Activated CD4-positive, alpha-beta memory T cell treated with anti-CD3 and anti-CD28 coated beads, Interleukin-2, amount 10 ng/mL, durations not matched to agents 7 days and 5 days (primary cell): ENCODE measurements at regions not wholly inside any gene's neighbourhood (a gene's known extent, or its start where the extent isn't known, plus 50 kb on each side); places are given as distances from the start of the nearest gene placed in this dataset.

Experiments used
- CTCF ChIA-PET: fragments of 350-600 bp; sonication (Branson Sonifier 250); formaldehyde crosslinking; loops from one replicate; lab custom pipeline; 2021; ENCODE audit warnings: antibody characterized with exemption, inconsistent platforms; lab: Charles Lee
- POLR2A ChIA-PET: fragments of 350-600 bp; sonication (Branson Sonifier 250); formaldehyde crosslinking; loops from one replicate; lab custom pipeline; 2021; ENCODE audit warnings: antibody characterized with exemption; lab: Charles Lee
- DNase-seq: peaks from one replicate; pipeline ENCODE4 v3.0.0-alpha.2; 2020
- H3K27ac Mint-ChIP-seq: one replicate; pipeline ENCODE4 v1.8.0; 2021; ENCODE audit warnings: mild to moderate bottlenecking, mixed read lengths
- H3K27me3 Mint-ChIP-seq: one replicate; pipeline ENCODE4 v1.8.0; 2021; ENCODE audit warnings: mixed read lengths
- H3K36me3 Mint-ChIP-seq: one replicate; pipeline ENCODE4 v1.8.0; 2021; ENCODE audit warnings: low read depth, mixed read lengths
- H3K4me1 Mint-ChIP-seq: one replicate; pipeline ENCODE4 v1.8.0; 2021; ENCODE audit warnings: mixed read lengths
- H3K4me3 Mint-ChIP-seq: one replicate; pipeline ENCODE4 v1.8.0; 2021; ENCODE audit warnings: mild to moderate bottlenecking, mixed read lengths
- H3K9me3 Mint-ChIP-seq: one replicate; pipeline ENCODE4 v1.8.0; 2021; ENCODE audit warnings: mixed read lengths

DNA sequence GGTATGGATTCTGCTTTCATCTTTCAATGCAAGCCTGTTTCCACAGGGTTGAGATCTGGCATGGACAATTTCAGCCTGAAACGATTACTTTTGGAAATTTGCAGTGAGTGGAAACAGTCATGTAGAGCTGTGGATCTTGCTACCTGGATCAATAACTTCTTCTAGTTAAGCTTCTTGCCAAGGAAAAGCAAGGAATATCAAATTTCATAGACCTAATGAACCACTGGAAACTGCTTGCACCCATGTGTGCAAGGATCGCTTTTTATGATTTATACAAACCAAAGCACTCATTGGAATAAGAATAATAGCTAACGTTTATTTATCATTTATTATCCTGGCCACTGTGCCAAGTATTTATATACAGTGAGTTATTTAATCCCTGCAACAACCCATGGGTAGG is 392.8 kb downstream of the KCNRG start:
- POLR2A ChIA-PET: no interaction called here

DNA sequence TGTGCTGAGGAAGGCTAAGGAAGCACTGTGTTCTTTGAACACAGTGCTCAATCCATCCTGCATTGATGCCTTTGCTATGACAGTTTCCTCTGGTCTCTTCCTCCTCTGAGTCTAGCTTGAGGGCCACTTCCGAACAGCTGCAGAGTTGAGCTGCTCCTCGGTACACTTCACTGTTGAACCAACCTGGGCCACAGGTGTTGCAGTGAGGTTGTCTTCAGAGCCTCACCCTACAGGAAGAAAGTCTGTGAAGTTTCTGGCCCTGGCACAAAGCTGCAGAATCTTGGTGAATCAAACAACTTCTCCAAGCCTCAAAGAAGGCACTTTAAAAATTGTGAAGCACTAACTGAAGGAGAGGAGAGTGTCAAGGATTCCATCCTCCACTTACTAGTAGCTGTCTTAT is 394.0 kb downstream of the KCNRG start:
- no peaks in the 10 kb centered on the region for H3K9me3 Mint-ChIP-seq
- no peak for DNase-seq
- no peaks in the 10 kb centered on the region for H3K4me1 Mint-ChIP-seq
- no peaks in the 10 kb centered on the region for H3K36me3 Mint-ChIP-seq
- peaks cover 16% of the 10 kb centered on the region for H3K27me3 Mint-ChIP-seq
- POLR2A ChIA-PET: no interaction called here
- CTCF ChIA-PET: no interaction called here
- no peak overlapping the region for H3K27ac Mint-ChIP-seq
- H3K4me3 Mint-ChIP-seq: no peak overlapping the region

More for the DNA sequence above, 392.8 kb downstream of the KCNRG start:
- H3K27ac Mint-ChIP-seq: no peak overlapping the region
- H3K36me3 Mint-ChIP-seq: no peaks in the 10 kb centered on the region
- DNase-seq: no peak
- no peak overlapping the region for H3K4me3 Mint-ChIP-seq
- no peaks in the 10 kb centered on the region for H3K9me3 Mint-ChIP-seq
- H3K27me3 Mint-ChIP-seq: peaks cover 19% of the 10 kb centered on the region
- CTCF ChIA-PET: no interaction called here
- H3K4me1 Mint-ChIP-seq: no peaks in the 10 kb centered on the region

DNA sequence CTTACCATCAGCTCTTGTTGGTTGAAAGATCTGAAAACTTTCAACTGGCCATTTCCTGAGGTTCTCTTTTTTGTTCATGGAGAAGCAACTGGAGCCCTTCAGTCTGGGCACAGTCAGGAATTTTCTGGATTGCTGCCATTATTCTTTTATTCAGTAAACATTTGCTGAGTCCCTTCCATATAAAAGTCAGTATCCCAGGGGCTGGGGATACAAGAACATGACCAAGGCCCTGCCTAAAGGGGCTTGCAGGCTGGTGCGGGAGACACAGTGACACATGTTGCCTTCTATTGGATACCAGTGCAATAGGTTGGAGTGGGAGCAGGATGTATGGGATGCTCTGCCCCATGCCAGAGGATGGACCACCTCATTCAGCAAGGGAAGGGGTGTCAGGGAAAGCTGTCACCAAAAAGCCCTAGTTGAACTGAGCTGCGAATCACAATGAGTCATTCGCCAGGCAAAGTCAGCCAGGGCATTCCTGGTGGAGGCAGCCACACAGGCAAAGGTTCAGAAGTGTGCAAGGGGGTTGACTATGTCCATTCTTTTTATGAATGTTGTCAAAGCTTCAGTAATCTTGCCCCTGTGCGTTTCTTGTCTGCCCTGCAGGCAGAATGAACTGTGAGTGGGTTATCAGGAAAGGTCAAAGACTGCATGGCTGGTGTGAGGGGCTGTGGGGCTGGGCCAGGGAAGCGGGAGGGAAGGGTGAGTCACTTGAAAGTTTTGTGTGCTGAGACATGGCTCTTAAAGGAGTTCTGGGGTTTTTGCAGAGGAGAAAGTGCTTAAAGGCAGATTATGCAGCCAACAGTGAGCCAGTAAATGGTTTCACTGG is 395.9 kb downstream of the KCNRG start:
- no peak overlapping the region for H3K4me3 Mint-ChIP-seq
- peaks cover 5% of the 10 kb centered on the region for H3K9me3 Mint-ChIP-seq
- no peak for DNase-seq
- peaks cover 15% of the 10 kb centered on the region for H3K27me3 Mint-ChIP-seq
- no peak overlapping the region for H3K27ac Mint-ChIP-seq
- ChIA-PET POLR2A (no interaction called here), CTCF (no interaction called here)
- H3K4me1 Mint-ChIP-seq: no peaks in the 10 kb centered on the region
- H3K36me3 Mint-ChIP-seq: no peaks in the 10 kb centered on the region

DNA sequence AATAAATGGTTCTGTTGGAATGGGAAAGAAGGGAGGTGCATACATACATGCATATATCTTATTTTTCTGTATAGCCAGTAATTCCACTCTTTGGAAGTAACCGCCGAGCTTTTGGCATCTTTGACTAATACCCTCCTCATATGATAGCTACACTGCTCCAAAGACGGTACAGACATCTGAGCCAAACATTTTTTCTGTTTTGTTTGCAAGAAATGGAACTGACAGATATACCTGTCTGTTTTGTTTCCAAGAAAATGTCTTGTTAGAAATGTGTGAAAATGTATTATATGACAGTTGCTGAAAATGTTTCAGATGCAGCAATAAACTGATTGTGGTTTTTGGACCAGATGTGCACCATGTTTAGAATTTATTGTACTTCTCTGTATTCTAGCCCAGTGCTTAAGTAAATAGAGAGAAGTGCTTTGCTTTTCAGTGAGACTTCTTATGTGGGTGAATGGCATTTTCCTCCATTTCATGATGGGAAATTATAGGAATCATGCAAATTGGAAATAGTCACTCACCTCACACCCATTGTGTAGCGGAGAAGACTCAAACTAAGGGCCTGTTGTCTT is 396.9 kb downstream of the KCNRG start:
- ChIA-PET POLR2A (no interaction called here), CTCF (no interaction called here)
- peaks cover 9% of the 10 kb centered on the region for H3K27me3 Mint-ChIP-seq
- H3K4me3 Mint-ChIP-seq: no peak overlapping the region
- no peaks in the 10 kb centered on the region for H3K36me3 Mint-ChIP-seq
- no peaks in the 10 kb centered on the region for H3K4me1 Mint-ChIP-seq
- H3K27ac Mint-ChIP-seq: no peak overlapping the region
- H3K9me3 Mint-ChIP-seq: peaks cover 5% of the 10 kb centered on the region
- no peak for DNase-seq

DNA sequence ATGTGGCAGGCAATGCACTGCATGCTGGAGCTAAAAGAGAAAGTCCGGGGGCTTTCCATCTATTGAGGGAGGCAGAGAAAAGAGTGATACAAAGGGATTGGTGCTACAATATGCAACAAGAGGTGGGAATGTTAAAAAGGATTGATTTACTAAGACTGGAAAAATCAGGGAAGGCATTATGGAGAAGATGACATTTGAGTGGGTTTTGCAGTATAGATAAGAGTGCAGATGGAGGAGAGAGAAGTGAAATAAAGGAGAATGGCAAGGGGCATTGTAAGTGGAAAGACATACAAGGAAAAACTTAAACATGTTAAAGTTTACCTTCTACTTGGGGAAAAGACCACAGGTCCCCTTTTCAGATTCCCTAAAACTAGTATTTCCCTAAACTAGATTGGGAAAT is 399.4 kb downstream of the KCNRG start:
- Mint-ChIP-seq H3K27ac (no peak overlapping the region), H3K9me3 (peaks cover 5% of the 10 kb centered on the region), H3K4me1 (no peaks in the 10 kb centered on the region), H3K36me3 (no peaks in the 10 kb centered on the region), H3K4me3 (no peak overlapping the region), H3K27me3 (peaks cover 5% of the 10 kb centered on the region)
- CTCF ChIA-PET: no interaction called here
- POLR2A ChIA-PET: no interaction called here
- no peak for DNase-seq

DNA sequence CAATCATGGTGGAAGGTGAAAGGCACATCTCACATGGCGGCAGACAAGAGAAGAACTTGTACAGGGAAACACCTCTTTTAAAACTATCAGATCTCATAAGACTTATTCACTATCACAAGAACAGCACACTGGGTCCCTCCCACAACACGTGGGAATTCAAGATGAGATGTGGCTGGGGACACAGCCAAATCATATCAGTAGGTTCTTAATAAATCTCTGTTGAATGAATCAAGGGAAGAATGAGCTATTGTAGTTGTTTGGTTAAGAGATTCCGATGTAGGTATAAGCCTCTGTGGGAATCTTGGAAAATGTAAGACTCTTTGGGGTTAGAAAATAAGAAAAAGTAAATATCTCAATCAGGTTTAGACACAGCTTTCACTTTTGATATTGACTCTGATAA is 400.2 kb downstream of the KCNRG start:
- Mint-ChIP-seq H3K4me1 (no peaks in the 10 kb centered on the region), H3K9me3 (peaks cover 5% of the 10 kb centered on the region), H3K27ac (no peak overlapping the region), H3K27me3 (peaks cover 5% of the 10 kb centered on the region), H3K36me3 (no peaks in the 10 kb centered on the region), H3K4me3 (no peak overlapping the region)
- ChIA-PET CTCF (no interaction called here), POLR2A (no interaction called here)
- no peak for DNase-seq

DNA sequence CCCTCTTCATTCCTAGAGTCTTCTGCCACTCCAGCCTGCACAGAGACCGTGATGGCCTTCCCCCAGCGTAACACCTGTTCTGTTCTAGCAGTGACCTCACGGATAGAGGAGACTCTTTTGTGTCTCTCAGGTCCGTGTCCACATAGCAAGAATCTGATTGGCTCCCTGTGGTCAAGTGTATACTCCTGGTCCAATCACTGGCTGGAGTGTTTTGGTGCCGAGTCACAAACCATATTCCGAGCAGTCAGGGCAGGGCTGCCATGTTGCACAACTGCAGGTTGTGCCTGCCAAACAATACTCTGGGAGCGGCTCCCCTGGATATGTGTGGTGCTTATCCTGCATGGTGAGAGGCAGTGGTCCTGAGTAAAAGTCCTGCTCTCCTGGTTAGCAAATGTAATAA is 402.4 kb downstream of the KCNRG start:
- DNase-seq: no peak
- POLR2A ChIA-PET: no interaction called here
- peaks cover 9% of the 10 kb centered on the region for H3K4me1 Mint-ChIP-seq
- CTCF ChIA-PET: no interaction called here
- H3K36me3 Mint-ChIP-seq: no peaks in the 10 kb centered on the region
- H3K9me3 Mint-ChIP-seq: peaks cover 5% of the 10 kb centered on the region
- H3K4me3 Mint-ChIP-seq: no peak overlapping the region
- no peak overlapping the region for H3K27ac Mint-ChIP-seq
- peaks cover 4% of the 10 kb centered on the region for H3K27me3 Mint-ChIP-seq

DNA sequence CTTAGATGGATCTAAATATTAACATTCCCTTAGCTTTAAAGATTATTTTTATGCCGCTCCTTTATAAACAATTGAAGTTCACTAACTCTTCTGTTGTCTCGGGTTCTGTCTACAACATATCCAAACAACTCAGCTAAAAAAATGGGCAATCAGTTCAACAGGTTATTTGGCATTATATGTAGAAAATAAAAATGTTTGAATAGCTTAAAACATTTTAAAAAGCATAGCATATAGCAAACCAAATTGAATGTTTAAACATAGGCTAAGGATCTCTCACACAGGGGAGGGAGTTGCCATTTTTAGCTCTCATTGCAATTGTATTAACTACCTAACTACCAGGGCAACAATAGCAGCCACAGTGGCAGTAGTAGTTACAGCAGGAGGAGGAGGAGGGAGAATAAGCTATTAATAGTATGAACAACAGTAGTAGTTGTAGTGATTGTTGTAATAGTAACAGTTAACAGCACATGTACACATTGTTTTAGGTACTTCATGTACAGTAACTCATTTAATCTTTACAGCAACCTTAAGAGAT is 404.2 kb downstream of the KCNRG start:
- ChIA-PET CTCF (interaction anchor here (1.1 kb wide), 1 partner anchor 422 kb away, joined by 3 read pairs; the partner anchor contains the start of gene TRIM13), POLR2A (interaction anchor here (1.0 kb wide), 1 partner anchor 84 kb away, joined by 3 read pairs; no protein-coding TSS in a partner anchor)
- Mint-ChIP-seq H3K27me3 (no peaks in the 10 kb centered on the region), H3K4me3 (no peak overlapping the region), H3K4me1 (peaks cover 14% of the 10 kb centered on the region), H3K27ac (no peak overlapping the region), H3K36me3 (no peaks in the 10 kb centered on the region), H3K9me3 (peaks cover 5% of the 10 kb centered on the region)
- DNase-seq: no peak

DNA sequence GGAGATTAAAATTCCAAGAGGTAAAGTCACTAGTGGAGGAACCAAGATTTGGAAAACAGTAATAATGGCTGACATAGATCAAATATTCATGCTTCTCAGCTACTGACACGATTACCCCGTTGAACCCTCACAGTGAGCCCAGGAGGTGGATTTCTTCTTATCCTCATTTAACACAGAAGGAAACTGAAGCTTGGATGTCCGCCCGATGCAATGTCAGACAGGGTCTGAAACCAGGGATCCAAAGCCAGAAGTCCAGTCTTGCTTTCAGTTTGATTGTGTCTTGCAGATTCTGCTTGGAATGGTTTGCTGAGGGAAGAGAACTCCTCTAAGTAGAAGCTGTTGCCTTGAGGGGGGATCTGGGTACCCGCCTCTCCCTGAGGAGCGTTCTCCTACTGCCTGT is 404.7 kb downstream of the KCNRG start:
- Mint-ChIP-seq H3K4me1 (peaks cover 14% of the 10 kb centered on the region), H3K9me3 (peaks cover 5% of the 10 kb centered on the region), H3K27ac (no peak overlapping the region), H3K36me3 (no peaks in the 10 kb centered on the region), H3K4me3 (no peak overlapping the region), H3K27me3 (no peaks in the 10 kb centered on the region)
- ChIA-PET POLR2A (interaction anchor here (1.0 kb wide), 1 partner anchor 85 kb away, joined by 3 read pairs; no protein-coding TSS in a partner anchor), CTCF (interaction anchor here (1.1 kb wide), 1 partner anchor 423 kb away, joined by 3 read pairs; the partner anchor contains the start of gene TRIM13)
- no peak for DNase-seq

DNA sequence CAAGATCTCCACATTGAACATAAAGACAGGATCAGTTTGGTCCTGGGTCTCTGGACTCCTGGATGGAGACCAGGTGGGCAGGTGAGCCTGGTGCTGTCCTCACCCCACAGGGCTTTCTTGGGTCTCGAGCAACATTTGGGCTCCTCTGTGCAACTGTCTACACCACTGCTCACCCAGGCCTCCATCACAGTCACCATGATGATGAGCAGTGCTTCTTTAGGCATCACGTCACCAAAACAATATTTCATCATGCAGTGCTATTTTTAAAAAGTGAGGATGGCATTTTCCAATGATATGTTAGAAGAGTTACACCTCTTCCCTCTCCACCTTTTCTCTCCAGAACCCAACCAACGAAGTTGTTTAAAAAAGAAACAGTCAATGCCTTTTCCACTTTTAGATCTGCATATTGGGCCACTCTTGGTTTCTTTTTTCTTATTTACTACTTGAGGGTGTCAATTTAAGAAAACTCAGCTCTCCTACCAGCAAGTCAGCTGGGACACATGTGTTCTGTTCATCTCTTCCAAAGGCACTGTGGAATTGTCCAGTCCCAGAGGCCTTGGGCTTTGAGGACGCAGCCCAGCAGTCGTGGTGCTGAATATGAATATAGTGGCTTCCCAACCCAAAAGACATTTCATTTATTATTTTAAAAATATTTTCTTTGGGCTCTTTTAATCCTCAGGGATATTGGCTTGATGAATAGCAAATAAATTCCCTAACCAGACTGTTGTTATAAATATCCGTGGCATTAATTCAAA is 405.7 kb downstream of the KCNRG start:
- H3K9me3 Mint-ChIP-seq: no peaks in the 10 kb centered on the region
- peaks cover 14% of the 10 kb centered on the region for H3K4me1 Mint-ChIP-seq
- CTCF ChIA-PET: interaction anchor here (0.5 kb wide), 1 partner anchor 354 kb away, joined by 5 read pairs; no protein-coding TSS in a partner anchor

DNA sequence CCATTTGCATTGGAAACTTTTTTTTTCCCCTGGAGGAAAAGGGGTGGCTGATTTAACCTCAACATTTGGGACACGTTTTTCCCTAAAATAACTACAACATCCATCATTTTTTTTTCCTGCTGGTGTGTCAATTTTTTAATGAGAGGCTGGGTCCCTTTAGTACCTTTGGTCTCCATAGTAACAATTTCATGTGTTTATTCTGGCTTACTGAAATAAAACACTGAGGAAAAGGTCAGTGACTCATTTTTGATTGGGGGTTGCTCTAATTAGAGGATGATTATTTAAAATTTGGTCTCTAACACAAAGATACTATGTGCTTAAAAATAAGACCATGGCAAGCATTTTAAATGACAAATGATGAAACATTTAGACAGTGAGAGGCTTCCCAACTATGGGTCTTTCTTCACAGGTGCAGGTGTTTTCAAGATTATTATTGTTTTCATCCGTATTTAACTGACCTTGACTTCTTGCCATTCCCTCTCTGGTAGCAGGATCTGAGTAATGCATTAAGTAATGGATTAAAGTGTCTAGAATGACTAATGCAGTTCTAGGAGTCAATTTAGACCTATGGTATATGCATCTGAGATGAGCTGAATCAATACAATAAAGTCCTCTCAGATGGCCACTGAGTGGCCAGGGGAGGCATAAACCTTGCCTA is 406.4 kb downstream of the KCNRG start:
- no peak for DNase-seq
- Mint-ChIP-seq H3K27ac (no peak overlapping the region), H3K4me3 (no peak overlapping the region), H3K36me3 (no peaks in the 10 kb centered on the region), H3K27me3 (no peaks in the 10 kb centered on the region), H3K9me3 (no peaks in the 10 kb centered on the region), H3K4me1 (peaks cover 14% of the 10 kb centered on the region)
- ChIA-PET POLR2A (no interaction called here), CTCF (interaction anchor here (0.5 kb wide), 1 partner anchor 355 kb away, joined by 5 read pairs; no protein-coding TSS in a partner anchor)

More for the DNA sequence above, 405.7 kb downstream of the KCNRG start:
- Mint-ChIP-seq H3K36me3 (no peaks in the 10 kb centered on the region), H3K27me3 (no peaks in the 10 kb centered on the region), H3K27ac (no peak overlapping the region), H3K4me3 (no peak overlapping the region)
- POLR2A ChIA-PET: no interaction called here
- no peak for DNase-seq
